GM18520 (cell line): ENCODE measurements at regions not wholly inside any gene's neighbourhood (a gene's known extent, or its start where the extent isn't known, plus 50 kb on each side); places are given as distances from the start of the nearest gene placed in this dataset.
"Not testable (repeated sequence)": the region's sequence is repeated elsewhere in the genome, so short reads cannot be mapped to it uniquely, and the experiment has no call there.

ENCODE experiments used
- ATAC-seq: cut with Tn5 transposase; IDR thresholded peaks from one replicate; pipeline ENCODE4 v1.9.1; 2021; ENCODE audit not compliant: unreplicated experiment

- no peak for ATAC-seq
Observed at GRCh38 chr3:158882445-158882844, 80.6 kb downstream of the MFSD1 start.

- ATAC-seq = no peak
Observed at GRCh38 chr3:158896729-158897128, 94.9 kb downstream of the MFSD1 start.

- ATAC-seq = no peak
Observed at GRCh38 chr3:158906749-158907148, 104.9 kb downstream of the MFSD1 start.

DNA sequence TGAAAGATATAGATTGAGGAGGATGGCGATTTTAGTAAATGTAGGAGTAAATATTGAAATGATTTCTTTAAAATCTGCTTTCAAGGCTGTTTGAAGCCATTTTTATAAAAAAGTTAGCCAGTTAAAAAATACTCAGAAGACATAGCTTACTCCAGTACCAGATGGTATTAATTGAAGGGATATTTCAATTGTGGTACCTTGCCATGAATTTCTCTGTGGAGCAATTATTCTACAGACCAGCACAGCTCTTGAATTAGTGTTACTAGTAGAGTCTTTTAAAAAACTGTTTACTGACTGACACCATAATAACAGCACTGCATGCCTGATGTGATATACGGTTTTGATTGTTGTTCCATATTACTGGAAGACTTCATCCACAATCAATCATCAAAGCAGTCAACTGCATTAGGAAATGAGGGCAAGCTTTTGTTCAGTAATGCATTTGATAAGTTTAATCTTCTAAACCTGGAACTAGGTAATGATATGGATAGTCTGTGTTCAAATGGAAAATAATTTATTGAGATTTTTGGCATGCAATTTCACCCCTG is 106.4 kb downstream of the MFSD1 start:
- ATAC-seq = no peak

DNA sequence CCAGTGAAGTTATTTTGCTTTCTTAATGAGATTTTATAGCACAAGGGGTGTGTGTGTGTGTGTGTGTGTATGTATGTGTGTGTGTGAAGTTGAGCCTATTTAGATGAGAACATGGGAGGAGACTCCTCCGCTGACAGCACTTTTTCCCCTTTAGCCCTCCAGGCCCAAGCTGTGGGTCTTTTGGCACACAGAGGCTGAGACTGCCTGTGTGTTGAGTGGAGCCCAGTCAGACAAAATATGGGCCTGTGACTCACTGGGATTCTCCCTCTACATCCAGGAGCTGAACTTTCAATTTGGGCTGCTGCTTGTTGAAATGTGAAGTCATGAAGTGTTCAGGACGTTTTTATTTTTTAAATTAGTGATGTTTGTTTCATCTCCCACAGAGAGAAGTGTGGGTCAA is 108.0 kb downstream of the MFSD1 start:
- no peak for ATAC-seq

DNA sequence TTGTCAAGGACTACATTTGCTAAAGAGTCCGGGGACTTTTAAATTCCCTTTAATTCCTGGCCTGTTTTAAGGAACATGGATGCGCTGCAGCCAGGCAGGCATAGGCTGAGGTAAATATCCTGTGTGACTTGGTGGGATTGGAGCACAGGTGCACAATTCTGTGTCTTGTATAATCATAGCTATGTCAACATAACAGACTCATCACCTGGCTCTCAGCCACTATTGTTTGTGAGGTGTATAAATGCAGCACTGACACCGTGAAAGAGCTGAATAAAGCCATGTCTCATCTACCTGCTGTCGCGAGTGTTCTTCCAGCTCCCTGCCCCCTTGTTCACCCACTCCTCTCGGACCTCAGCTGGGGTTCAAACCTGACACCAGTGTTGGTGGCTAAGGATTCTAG is 109.7 kb downstream of the MFSD1 start:
- no peak for ATAC-seq

GRCh38 chr3:158912188-158912587 is 110.3 kb downstream of the MFSD1 start:
- ATAC-seq = no peak

GRCh38 chr3:158912621-158913020 is 110.8 kb downstream of the MFSD1 start:
- ATAC-seq = no peak

DNA sequence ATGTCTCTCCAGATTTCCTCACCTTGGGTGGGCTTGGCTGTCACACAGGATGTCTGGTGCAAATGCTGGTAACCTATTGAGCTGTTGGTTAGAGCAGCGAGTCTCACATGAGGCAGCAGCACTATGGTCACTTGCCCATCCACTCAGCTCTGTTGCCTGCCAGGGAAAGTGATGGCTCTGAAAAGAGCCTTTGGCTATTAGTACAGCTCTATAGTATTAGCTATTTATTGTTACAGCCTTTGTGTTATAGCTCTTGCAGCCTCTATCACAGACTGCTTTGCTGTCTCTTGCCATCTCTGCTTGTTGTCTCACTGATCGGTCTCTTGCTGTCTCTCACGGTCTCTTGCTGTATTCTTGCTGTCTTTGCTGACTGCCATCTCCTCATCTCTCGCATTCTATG is 114.3 kb downstream of the MFSD1 start:
- no peak for ATAC-seq

DNA sequence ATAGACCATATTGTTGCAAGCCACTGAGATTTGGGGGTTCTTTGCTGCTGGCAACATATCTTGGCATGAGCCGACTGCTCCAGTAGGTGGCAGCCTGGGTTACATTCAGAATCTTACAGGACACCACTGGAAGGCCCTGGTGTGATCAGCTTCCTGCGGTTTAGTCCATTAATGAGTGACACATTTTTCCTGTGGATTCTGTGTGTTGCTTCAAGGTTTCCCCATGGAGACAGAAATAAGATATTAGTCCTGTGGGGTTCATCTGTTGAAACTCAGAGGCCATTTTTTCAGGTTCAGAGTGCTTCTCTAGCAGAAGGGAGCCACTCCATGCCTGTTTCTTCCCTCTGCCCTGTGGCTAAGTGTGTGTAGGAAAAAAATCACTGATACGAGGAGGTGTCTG is 116.2 kb downstream of the MFSD1 start:
- peak; percentile 51 for ATAC-seq

DNA sequence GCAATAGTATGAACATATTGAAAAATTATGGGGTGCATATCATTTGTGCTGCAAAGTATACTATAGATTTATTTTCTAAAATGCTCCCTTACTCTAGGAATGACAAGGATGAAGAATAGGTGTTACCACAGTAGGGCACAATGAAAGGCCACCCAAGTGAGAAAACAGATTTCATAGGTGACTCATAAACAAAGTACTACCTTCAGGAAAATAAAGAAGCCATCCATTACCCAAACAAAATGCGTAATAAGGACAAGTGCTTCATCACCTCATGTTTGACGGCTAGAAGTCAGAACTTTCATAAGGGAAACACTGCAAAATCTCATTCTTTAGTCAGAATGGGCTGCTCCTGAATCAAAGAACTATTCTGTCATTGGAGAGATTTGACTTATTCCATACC is 116.6 kb downstream of the MFSD1 start:
- ATAC-seq = no peak

- no peak for ATAC-seq
Observed at GRCh38 chr3:158920371-158920770, 118.5 kb downstream of the MFSD1 start.

DNA sequence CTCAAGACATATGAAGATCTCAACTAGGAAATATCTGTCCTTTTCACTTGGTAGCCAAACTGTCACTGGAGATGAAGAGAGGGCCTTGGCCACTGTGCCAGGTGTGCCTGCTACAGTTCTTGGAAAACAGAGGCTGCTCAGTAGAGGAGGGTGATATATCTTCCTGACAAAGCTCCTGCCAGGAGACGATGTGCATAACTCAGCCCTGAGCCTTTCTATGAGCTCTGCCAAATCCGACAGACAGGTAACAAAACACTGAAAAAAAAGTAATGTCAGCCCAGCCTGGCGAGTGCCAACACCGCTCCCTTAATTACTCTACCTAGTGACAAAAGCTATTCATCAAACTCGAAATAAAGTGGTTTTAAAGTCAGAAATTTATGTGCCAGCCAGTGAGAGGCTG is 123.2 kb downstream of the MFSD1 start:
- ATAC-seq = no peak

DNA sequence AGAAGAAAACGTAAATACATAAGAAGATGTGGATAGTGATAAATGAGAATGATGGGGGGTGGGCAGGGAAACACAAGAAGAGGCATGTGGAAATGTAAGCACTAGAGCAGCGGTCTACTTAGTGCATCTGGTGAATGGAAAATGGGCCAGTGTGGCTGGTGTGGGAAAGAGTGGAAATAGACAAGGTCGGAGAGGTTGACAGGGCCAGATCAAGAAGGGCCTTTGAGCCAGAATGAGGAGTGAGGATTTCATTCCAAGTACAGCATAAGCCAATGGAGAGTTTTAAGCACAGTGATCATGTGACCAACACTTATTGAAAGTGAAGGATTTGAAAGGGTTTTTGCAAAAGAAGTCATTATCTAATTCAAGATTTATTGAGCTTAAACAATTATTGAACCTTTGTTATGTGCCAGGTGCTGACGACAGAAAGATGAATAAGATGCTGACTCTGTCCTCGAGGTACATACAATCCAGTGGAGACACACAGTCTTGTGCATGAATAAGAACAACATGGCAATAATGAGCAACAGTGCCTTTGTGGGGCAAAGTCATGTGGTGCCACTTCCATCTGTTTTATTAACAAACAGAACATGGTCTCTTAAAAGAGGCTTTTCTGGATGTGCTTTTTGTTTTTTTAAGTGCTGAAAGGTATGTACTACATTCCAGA is 124.1 kb downstream of the MFSD1 start:
- ATAC-seq = no peak

- ATAC-seq = no peak
Observed at GRCh38 chr3:158935846-158936245, 134.0 kb downstream of the MFSD1 start.

DNA sequence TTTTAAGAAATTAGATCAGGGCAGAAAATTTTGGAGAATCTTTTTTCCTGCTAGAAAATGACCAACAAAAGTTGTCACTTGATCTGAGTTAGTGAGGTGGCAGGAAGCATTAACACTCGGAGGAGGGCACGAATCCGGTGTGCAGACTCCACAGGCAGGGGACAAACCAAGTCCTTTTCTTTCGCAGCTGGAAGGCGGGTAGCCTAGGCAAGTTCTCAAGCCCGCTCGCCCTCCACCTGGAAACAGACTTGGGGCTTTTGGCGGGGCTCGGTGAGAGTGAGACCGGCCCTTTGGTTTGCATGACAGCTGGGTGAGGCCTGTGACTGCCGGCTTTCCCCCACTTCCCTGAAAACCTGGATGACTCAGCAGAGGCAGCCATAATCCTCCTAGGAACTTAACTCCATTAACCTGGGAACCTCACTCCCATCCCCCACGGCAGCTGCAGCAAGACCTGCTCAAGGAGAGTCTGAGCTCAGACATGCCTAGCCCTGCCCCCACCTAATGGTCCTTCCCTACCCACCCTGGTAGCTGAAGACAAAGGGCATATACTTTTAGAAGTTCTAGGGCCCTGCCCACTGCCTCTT is 134.8 kb downstream of the MFSD1 start:
- no peak for ATAC-seq

- ATAC-seq = no peak
Observed at GRCh38 chr3:158950178-158950901, 148.5 kb downstream of the MFSD1 start.

GRCh38 chr3:158953131-158953530 is 151.3 kb downstream of the MFSD1 start:
- ATAC-seq = no peak

DNA sequence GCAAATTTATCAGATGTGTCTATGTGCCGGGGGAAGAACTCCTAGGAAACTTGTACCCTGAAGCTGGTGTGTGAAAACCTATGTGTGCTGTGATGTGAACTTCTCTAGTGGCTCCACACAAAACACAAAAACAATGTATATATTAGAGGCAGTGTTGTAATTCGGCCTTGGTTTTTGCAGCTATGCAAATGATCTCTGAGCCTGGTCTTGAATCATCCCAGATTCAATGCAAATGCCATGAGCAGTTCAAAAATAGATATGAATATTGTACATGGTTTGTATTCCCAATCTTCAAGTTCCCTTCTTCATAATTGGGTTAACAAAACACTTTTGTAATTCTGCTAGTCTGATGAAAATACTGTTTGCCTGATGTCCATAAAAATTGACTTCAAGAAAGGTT is 152.6 kb downstream of the MFSD1 start:
- no peak for ATAC-seq

DNA sequence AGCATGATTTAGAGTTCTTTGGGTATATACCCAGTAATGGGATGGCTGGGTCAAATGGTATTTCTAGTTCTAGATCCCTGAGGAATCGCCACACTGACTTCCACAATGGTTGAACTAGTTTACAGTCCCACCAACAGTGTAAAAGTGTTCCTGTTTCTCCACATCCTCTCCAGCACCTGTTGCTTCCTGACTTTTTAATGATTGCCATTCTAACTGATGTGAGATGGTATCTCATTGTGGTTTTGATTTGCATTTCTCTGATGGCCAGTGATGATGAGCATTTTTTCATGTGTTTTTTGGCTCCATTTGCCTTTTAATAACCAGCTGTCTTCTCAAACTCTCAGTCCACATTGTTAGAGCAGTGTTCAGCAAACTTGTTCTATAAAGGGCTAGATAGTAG is 155.9 kb downstream of the MFSD1 start:
- ATAC-seq = not testable (repeated sequence)

- no peak for ATAC-seq
Observed at GRCh38 chr3:158958873-158959272, 157.0 kb downstream of the MFSD1 start.

DNA sequence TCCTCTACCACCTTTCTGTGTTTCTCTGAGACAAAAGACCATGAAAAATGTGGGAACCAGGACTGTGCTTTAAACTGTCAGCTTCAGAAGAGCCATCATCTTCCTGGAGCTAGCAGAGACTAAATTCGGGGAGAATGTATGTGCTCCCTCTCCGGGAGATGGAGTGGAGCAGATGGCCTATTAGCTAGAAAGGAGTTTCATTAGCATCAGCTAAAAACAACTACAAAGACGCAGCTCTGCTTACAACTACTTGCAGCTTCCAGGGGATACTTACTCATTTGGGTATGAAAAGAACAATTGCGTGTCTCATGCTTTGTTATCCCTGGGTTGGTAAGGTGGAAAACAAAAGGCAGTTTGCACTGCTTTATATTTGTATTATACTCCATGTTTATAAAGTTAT is 159.6 kb downstream of the MFSD1 start:
- ATAC-seq = no peak
